GM06990 (cell line): ENCODE measurements at regions not wholly inside any gene's neighbourhood (a gene's known extent, or its start where the extent isn't known, plus 50 kb on each side); places are given as distances from the start of the nearest gene placed in this dataset.

ENCODE experiments used
- DNase-seq: peaks from one replicate; pipeline ENCODE4 v3.0.0-alpha.2; 2011; ENCODE audit not compliant: insufficient read length; ENCODE audit errors: extremely low read depth
- H3K27me3 ChIP-seq: replicated peaks from 2 replicates; pipeline ENCODE4 v1.6.0; 2011; ENCODE audit warnings: low read length; ENCODE audit not compliant: control insufficient read depth, insufficient read depth
- H3K36me3 ChIP-seq: 2 replicates; pipeline ENCODE4 v1.5.1; 2011; ENCODE audit warnings: low read length; ENCODE audit not compliant: control insufficient read depth, insufficient read depth
- H3K4me3 ChIP-seq: replicated peaks from 2 replicates; pipeline ENCODE4 v1.5.1; 2011; ENCODE audit warnings: low read depth, mild to moderate bottlenecking, control low read depth, low read length
- TF ChIP-seq, protein P1 (sequence below): IDR thresholded peaks from 2 replicates; pipeline ENCODE4 v1.5.1; 2011; ENCODE audit warnings: low read length, control low read depth, mild to moderate bottlenecking, inconsistent platforms; ENCODE audit not compliant: insufficient read depth, poor library complexity, severe bottlenecking

DNA sequence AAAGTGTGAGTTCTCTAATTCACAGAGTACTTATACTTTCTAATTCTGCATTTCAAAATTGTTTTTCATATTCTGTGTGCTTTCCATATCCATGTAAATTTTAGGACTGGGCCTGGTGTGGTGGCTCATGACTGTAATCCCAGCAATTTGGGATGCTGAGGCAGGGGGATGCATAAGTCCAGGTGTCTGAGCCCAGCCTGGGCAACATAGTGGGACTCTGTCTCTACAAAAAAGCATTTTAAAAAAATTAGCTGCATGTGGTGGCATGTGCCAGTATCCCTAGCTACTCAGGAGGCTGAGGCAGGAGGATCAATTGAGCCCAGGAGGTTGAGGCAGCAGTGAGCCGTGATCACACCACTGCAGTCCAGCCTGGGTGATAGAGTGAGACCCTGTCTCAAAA is 382.6 kb upstream of the AKR1E2 start:
- TF ChIP-seq, protein P1, sequence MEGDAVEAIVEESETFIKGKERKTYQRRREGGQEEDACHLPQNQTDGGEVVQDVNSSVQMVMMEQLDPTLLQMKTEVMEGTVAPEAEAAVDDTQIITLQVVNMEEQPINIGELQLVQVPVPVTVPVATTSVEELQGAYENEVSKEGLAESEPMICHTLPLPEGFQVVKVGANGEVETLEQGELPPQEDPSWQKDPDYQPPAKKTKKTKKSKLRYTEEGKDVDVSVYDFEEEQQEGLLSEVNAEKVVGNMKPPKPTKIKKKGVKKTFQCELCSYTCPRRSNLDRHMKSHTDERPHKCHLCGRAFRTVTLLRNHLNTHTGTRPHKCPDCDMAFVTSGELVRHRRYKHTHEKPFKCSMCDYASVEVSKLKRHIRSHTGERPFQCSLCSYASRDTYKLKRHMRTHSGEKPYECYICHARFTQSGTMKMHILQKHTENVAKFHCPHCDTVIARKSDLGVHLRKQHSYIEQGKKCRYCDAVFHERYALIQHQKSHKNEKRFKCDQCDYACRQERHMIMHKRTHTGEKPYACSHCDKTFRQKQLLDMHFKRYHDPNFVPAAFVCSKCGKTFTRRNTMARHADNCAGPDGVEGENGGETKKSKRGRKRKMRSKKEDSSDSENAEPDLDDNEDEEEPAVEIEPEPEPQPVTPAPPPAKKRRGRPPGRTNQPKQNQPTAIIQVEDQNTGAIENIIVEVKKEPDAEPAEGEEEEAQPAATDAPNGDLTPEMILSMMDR: no peak
- no peak overlapping the region for H3K4me3 ChIP-seq
- no peak for DNase-seq
- no peaks in the 10 kb centered on the region for H3K36me3 ChIP-seq
- no peaks in the 10 kb centered on the region for H3K27me3 ChIP-seq

- DNase-seq: no peak
- no peaks in the 10 kb centered on the region for H3K36me3 ChIP-seq
- no peaks in the 10 kb centered on the region for H3K27me3 ChIP-seq
- H3K4me3 ChIP-seq: no peak overlapping the region
- TF ChIP-seq, protein P1: no peak
These were observed 383.7 kb upstream of the AKR1E2 start for GRCh38 chr10:4442296-4442695.

DNA sequence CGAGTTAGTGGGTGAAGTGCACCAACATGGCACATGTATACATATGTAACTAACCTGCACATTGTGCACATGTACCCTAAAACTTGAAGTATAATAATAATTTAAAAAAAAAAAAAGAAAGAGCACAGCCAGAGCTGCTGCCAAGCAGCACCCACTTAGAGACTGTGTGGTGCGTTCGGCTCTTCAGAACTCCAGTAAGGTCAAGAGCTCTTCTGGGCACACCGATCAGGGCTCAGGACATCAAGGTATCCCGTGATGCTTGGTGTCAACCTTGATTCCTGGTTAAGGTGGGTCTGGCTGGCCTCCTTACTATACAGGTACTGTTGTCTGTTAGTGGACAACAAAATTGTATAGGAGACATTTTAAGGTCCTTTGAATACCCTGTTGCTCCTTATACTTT is 385.7 kb upstream of the AKR1E2 start:
- Histone ChIP-seq H3K4me3 (no peak overlapping the region), H3K36me3 (no peaks in the 10 kb centered on the region), H3K27me3 (no peaks in the 10 kb centered on the region)
- TF ChIP-seq, protein P1: no peak
- no peak for DNase-seq

GRCh38 chr10:4437791-4438190 is 388.2 kb upstream of the AKR1E2 start:
- DNase-seq: no peak
- no peaks in the 10 kb centered on the region for H3K27me3 ChIP-seq
- TF ChIP-seq, protein P1: no peak
- H3K4me3 ChIP-seq: no peak overlapping the region
- no peaks in the 10 kb centered on the region for H3K36me3 ChIP-seq

- no peak for DNase-seq
- Histone ChIP-seq H3K36me3 (no peaks in the 10 kb centered on the region), H3K4me3 (no peak overlapping the region), H3K27me3 (no peaks in the 10 kb centered on the region)
- TF ChIP-seq, protein P1: no peak
These were observed 388.9 kb upstream of the AKR1E2 start for GRCh38 chr10:4437061-4437460.

- Histone ChIP-seq H3K27me3 (no peaks in the 10 kb centered on the region), H3K36me3 (no peaks in the 10 kb centered on the region), H3K4me3 (no peak overlapping the region)
- TF ChIP-seq, protein P1: no peak
- no peak for DNase-seq
These were observed 389.9 kb upstream of the AKR1E2 start for GRCh38 chr10:4436103-4436502.
